Panc1 (cell line): ENCODE measurements at regions not wholly inside any gene's neighbourhood (a gene's known extent, or its start where the extent isn't known, plus 50 kb on each side); places are given as distances from the start of the nearest gene placed in this dataset.

Experiments used
- ATAC-seq: fragments of 200-7000 bp; cut with Tn5 transposase; 2 replicates; pipeline ENCODE4 v1.9.1; 2020; ENCODE audit warnings: mild to moderate bottlenecking, moderate library complexity
- BruUV-seq: library from RNA; stranded (reverse); fragments of 400-500 nt; replicated peaks from 2 replicates; lab custom pipeline; 2021; lab: Mats Ljungman, UMichigan
- CTCF ChIA-PET: fragments of 300-600 bp; sonication (Branson Sonifier 250); formaldehyde crosslinking; loops from one replicate; lab custom pipeline; 2022; ENCODE audit warnings: antibody characterized with exemption; lab: Charles Lee
- POLR2A ChIA-PET: fragments of 300-600 bp; sonication (Branson Sonifier 250); formaldehyde crosslinking; loops from one replicate; lab custom pipeline; 2022; ENCODE audit warnings: antibody characterized with exemption; lab: Charles Lee
- DNase-seq: peaks from one replicate; pipeline ENCODE4 v3.0.0-alpha.2; 2010; ENCODE audit warnings: low read depth, low spot score
- H3K27ac ChIP-seq: 2 replicates; pipeline ENCODE4 v1.5.1; 2011; ENCODE audit warnings: mild to moderate bottlenecking, low read length, inconsistent platforms
- H3K27me3 ChIP-seq: fragments of 200-500 bp; sonication (Bioruptor generic); 2 replicates; pipeline ENCODE4 v1.6.0; 2014; ENCODE audit warnings: low read length, inconsistent platforms; ENCODE audit not compliant: control insufficient read depth, insufficient read depth
- H3K36me3 ChIP-seq: fragments of 200-500 bp; sonication (Bioruptor generic); 2 replicates; pipeline ENCODE4 v1.5.1; 2014; ENCODE audit warnings: inconsistent platforms, mild to moderate bottlenecking, low read length, moderate library complexity; ENCODE audit not compliant: control insufficient read depth, insufficient read depth
- H3K4me1 ChIP-seq: 2 replicates; pipeline ENCODE4 v1.5.1; 2011; ENCODE audit warnings: inconsistent platforms, mild to moderate bottlenecking, low read length, moderate library complexity; ENCODE audit not compliant: control insufficient read depth, insufficient read depth
- H3K4me3 ChIP-seq, 2 experiments: 2 replicates each; pipeline ENCODE4 v1.5.1; 2011 to 2012; ENCODE audit warnings: low read depth in 2 of 2, low read length in 2 of 2, mild to moderate bottlenecking in 2 of 2, inconsistent platforms in 1 of 2, moderate library complexity in 1 of 2
- H3K9me3 ChIP-seq: fragments of 200-500 bp; sonication (Bioruptor generic); 2 replicates; pipeline ENCODE4 v1.5.1; 2014; ENCODE audit warnings: low read depth, mild to moderate bottlenecking, inconsistent platforms, low read length, moderate library complexity; ENCODE audit not compliant: control insufficient read depth, insufficient read depth
- CTCF ChIP-seq: fragments of 450-650 bp; IDR thresholded peaks from 2 replicates; pipeline ENCODE4 v1.5.1; 2017; ENCODE audit warnings: mild to moderate bottlenecking
- POLR2AphosphoS5 ChIP-seq: IDR thresholded peaks from 2 replicates; pipeline ENCODE4 v1.6.1; 2012; ENCODE audit warnings: mild to moderate bottlenecking, low read depth, low read length, moderate library complexity
- SIN3A ChIP-seq: IDR thresholded peaks from 2 replicates; pipeline ENCODE4 v1.6.1; 2012; ENCODE audit warnings: low read depth, mild to moderate bottlenecking, low read length, moderate library complexity, borderline replicate concordance; ENCODE audit not compliant: insufficient read depth
- TCF7L2 ChIP-seq: IDR thresholded peaks from 2 replicates; pipeline ENCODE4 v1.6.1; 2011; ENCODE audit warnings: mild to moderate bottlenecking, low read depth, low read length, inconsistent platforms
- in situ Hi-C: cut with HindIII; loops from 2 replicates; pipeline ENCODE4 v1.10.0; 2016; ENCODE audit warnings: low sequenced_read_pairs, low pct_unique_long_range_greater_than_20kb
- intact Hi-C: fragments of 100-400 bp; cut with micrococcal nuclease; formaldehyde crosslinking; loops from one replicate; pipeline ENCODE4 v1.10.0; 2022; ENCODE audit not compliant: unreplicated experiment
- TF ChIP-seq, protein P1 (sequence below), 2 experiments: IDR thresholded peaks; 2 replicates each; pipeline ENCODE4 v1.6.1; 2011 to 2012; ENCODE audit warnings: low read depth in 2 of 2, control low read depth in 1 of 2, low read length in 1 of 2, mild to moderate bottlenecking in 1 of 2, moderate library complexity in 1 of 2; ENCODE audit not compliant: insufficient read depth in 1 of 2

GRCh38 chr1:232859216-232859615 lies 54.0 kb downstream of the MAP10 start:
- H3K27ac ChIP-seq, result no peak overlapping the region
- no peaks in the 10 kb centered on the region for H3K9me3 ChIP-seq
- BruUV-seq, result no TSS peak
- H3K4me3 ChIP-seq, result no peak overlapping the region
- H3K27me3 ChIP-seq, result peaks cover 4% of the 10 kb centered on the region; the same call in 1 of the 2 replicates
- ATAC-seq (no peak), DNase-seq (no peak)
- ChIA-PET CTCF (no interaction called here), POLR2A (no interaction called here)
- intact Hi-C loops, result no loop called here
- H3K36me3 ChIP-seq, result no peaks in the 10 kb centered on the region
- in situ Hi-C loops, result no loop called here
- TF ChIP-seq CTCF, result no peak
- TF ChIP-seq TCF7L2, result no peak
- TF ChIP-seq, protein P1, sequence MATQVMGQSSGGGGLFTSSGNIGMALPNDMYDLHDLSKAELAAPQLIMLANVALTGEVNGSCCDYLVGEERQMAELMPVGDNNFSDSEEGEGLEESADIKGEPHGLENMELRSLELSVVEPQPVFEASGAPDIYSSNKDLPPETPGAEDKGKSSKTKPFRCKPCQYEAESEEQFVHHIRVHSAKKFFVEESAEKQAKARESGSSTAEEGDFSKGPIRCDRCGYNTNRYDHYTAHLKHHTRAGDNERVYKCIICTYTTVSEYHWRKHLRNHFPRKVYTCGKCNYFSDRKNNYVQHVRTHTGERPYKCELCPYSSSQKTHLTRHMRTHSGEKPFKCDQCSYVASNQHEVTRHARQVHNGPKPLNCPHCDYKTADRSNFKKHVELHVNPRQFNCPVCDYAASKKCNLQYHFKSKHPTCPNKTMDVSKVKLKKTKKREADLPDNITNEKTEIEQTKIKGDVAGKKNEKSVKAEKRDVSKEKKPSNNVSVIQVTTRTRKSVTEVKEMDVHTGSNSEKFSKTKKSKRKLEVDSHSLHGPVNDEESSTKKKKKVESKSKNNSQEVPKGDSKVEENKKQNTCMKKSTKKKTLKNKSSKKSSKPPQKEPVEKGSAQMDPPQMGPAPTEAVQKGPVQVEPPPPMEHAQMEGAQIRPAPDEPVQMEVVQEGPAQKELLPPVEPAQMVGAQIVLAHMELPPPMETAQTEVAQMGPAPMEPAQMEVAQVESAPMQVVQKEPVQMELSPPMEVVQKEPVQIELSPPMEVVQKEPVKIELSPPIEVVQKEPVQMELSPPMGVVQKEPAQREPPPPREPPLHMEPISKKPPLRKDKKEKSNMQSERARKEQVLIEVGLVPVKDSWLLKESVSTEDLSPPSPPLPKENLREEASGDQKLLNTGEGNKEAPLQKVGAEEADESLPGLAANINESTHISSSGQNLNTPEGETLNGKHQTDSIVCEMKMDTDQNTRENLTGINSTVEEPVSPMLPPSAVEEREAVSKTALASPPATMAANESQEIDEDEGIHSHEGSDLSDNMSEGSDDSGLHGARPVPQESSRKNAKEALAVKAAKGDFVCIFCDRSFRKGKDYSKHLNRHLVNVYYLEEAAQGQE (IDR thresholded peaks at IDR 0.05; ENCODE audit: insufficient read depth in 1 of 2, low read depth in 2 of 2, low read length in 1 of 2), result no peak
- TF ChIP-seq POLR2AphosphoS5, result no peak
- TF ChIP-seq SIN3A, result no peak
- no peaks in the 10 kb centered on the region for H3K4me1 ChIP-seq

- intact Hi-C loops, result no loop called here
- BruUV-seq, result no TSS peak
- no peaks in the 10 kb centered on the region for H3K36me3 ChIP-seq
- TF ChIP-seq CTCF, result no peak
- TF ChIP-seq TCF7L2, result no peak
- no peak for TF ChIP-seq SIN3A
- TF ChIP-seq POLR2AphosphoS5, result no peak
- H3K27ac ChIP-seq, result no peak overlapping the region
- H3K4me3 ChIP-seq, result no peak overlapping the region
- no peaks in the 10 kb centered on the region for H3K4me1 ChIP-seq
- ChIA-PET CTCF (no interaction called here), POLR2A (no interaction called here)
- DNase-seq (no peak), ATAC-seq (no peak)
- in situ Hi-C loops, result no loop called here
- no peaks in the 10 kb centered on the region for H3K9me3 ChIP-seq
- peaks cover 4% of the 10 kb centered on the region; the same call in 1 of the 2 replicates for H3K27me3 ChIP-seq
These were observed 55.9 kb downstream of the MAP10 start for GRCh38 chr1:232861107-232861506.
